OCI-LY1 (cell line): ENCODE measurements at regions not wholly inside any gene's neighbourhood (a gene's known extent, or its start where the extent isn't known, plus 50 kb on each side); places are given as distances from the start of the nearest gene placed in this dataset.

Experiments
- EZH2 ChIP-seq: fragments of 200-600 bp; sonication (generic), shearing (Covaris generic); IDR thresholded peaks from 2 replicates; pipeline ENCODE4 v1.8.0; 2017; ENCODE audit warnings: borderline replicate concordance, mixed run types, mild to moderate bottlenecking, antibody characterized with exemption, low read length, moderate library complexity, mixed read lengths
- TF ChIP-seq, protein P1 (sequence below): fragments of 200-600 bp; sonication (generic), shearing (Covaris generic); IDR thresholded peaks from 2 replicates; pipeline ENCODE4 v1.5.1; 2017; ENCODE audit warnings: mild to moderate bottlenecking, antibody characterized with exemption, low read length, moderate library complexity, mixed read lengths

DNA sequence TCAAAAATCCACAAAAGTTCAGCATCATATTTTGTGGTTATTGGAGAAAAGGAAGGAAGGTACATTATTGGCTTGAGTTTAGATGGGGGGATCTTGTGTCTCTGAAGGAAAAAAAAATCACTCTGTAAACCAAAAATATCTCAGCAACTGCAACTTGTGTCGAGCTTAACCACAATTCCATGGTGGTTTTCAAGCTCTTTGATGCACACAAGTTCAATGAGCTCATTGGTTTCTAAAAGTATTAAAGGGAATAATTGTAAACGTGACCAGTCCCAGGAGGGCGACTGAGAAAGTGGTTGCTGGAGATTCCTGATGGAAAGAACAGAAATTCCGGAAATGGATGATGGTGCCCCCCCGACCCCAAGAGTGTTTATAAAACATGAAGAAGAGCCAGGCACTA is 173.8 kb downstream of the PSAT1 start:
- TF ChIP-seq, protein P1, sequence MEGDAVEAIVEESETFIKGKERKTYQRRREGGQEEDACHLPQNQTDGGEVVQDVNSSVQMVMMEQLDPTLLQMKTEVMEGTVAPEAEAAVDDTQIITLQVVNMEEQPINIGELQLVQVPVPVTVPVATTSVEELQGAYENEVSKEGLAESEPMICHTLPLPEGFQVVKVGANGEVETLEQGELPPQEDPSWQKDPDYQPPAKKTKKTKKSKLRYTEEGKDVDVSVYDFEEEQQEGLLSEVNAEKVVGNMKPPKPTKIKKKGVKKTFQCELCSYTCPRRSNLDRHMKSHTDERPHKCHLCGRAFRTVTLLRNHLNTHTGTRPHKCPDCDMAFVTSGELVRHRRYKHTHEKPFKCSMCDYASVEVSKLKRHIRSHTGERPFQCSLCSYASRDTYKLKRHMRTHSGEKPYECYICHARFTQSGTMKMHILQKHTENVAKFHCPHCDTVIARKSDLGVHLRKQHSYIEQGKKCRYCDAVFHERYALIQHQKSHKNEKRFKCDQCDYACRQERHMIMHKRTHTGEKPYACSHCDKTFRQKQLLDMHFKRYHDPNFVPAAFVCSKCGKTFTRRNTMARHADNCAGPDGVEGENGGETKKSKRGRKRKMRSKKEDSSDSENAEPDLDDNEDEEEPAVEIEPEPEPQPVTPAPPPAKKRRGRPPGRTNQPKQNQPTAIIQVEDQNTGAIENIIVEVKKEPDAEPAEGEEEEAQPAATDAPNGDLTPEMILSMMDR, result no peak
- no peak for TF ChIP-seq EZH2
